WTC11 (cell line): ENCODE measurements at regions not wholly inside any gene's neighbourhood (a gene's known extent, or its start where the extent isn't known, plus 50 kb on each side); places are given as distances from the start of the nearest gene placed in this dataset.

Source experiments
- CTCF ChIP-seq: fragments of 200-600 bp; IDR thresholded peaks from 2 replicates; pipeline ENCODE4 v1.8.0; 2022; ENCODE audit warnings: antibody characterized with exemption
- MAX ChIP-seq: sonication (generic); formaldehyde crosslinking; IDR thresholded peaks from 2 replicates; pipeline ENCODE4 v1.8.0; 2022; ENCODE audit warnings: mild to moderate bottlenecking, missing genetic modification reagents
- ZNF232 ChIP-seq: sonication (generic); formaldehyde crosslinking; IDR thresholded peaks from 2 replicates; pipeline ENCODE4 v1.8.0; 2022; ENCODE audit warnings: mild to moderate bottlenecking, missing genetic modification reagents

- no peak for TF ChIP-seq CTCF
- TF ChIP-seq ZNF232 (CRISPR knock-in tag) = no peak
- no peak for TF ChIP-seq MAX
These were observed 62.3 kb upstream of the CTBP2 start for GRCh38 chr10:125222515-125223308.
